GM21390 (cell line): ENCODE measurements at regions not wholly inside any gene's neighbourhood (a gene's known extent, or its start where the extent isn't known, plus 50 kb on each side); places are given as distances from the start of the nearest gene placed in this dataset.
A peak's percentile ranks its signal among the peaks of the same experiment; 100 is the strongest.
"Not testable (repeated sequence)": the region's sequence is repeated elsewhere in the genome, so short reads cannot be mapped to it uniquely, and the experiment has no call there.

Experiments
- ATAC-seq: cut with Tn5 transposase; IDR thresholded peaks from one replicate; pipeline ENCODE4 v1.9.1; 2021; ENCODE audit not compliant: unreplicated experiment

- ATAC-seq = no peak
Observed at GRCh38 chr1:163472651-163473248, 151.0 kb downstream of the NUF2 start.

DNA sequence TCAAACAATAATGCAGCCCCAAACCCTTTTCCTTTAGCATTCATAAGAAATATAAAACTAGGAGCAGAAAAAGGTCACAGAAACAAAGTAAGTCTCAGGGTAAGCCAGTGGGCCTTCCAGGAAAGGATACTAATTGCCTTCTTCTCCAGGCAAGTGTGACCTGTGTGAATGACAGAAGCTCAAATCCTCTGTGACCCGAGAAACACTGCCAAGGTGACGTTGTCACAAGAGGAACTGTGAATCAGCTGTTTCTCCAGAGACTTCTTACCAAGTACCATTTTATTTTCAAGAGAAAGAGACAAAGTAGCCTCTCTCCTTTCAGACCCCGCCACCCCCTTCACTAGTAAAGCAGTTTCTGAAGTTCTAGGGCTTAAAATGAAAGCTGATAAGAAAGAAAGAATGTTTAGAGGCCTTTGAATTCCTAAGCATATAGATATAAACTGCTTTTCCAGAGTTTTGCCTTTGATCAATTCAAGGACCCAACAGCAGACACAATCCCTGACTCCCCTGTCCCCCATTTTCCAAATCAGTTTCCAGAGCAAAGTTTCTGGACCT, 155.6 kb downstream of the NUF2 start:
- ATAC-seq = no peak

- ATAC-seq = not testable (repeated sequence)
Observed at GRCh38 chr1:163498391-163499330, 176.9 kb downstream of the NUF2 start.

- no peak for ATAC-seq
Observed at GRCh38 chr1:163504331-163504978, 182.7 kb downstream of the NUF2 start.

DNA sequence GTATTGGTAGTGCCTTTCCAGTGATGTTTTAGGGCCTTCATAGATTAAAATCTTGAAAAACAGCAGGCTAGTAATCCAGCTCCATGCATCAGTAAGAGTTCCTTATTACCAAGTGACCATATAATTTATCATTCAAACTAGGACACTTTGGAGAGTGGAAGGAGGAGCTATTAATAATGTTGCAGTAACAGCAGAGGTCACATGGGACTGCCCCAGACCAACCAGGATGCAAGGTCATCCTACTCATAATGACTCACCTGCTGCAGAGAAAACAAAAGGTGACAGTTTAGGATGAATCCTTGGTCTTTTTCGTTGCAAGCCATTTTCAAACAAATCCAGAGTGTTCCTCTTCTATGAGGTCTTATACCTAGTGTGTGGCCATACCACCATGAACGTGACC, 187.4 kb downstream of the NUF2 start:
- ATAC-seq = no peak

DNA sequence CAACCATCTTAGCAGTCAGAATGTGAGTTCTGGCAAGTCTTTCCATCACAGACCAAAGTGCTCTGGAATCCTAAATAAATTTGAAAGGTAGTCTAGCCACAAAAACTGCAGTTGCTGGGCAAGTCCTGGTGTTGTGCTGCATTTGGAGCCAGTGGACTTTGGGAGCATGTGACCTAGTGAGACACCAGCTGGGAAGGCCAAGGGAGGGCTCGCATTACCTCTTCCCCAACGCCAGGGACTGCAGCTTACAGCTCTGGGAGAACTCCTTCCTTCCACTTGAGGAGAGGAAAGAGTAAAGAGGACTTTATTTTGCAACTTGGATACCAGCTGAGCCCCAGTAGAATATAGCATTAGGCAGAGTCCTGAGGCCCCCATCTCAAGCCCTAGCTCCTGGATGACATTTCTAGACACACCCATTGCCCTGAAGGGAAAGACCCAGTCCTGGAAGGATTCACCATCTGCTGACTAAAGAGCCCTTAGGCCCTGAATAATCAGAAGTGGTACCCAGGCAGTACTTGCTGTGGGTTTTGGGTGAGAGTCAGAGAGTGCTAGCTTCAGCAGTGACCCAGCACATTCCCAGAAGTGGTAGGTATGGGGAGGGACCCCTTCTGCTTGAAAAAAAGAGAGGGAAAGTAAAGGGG, 190.7 kb downstream of the NUF2 start:
- ATAC-seq = no peak

DNA sequence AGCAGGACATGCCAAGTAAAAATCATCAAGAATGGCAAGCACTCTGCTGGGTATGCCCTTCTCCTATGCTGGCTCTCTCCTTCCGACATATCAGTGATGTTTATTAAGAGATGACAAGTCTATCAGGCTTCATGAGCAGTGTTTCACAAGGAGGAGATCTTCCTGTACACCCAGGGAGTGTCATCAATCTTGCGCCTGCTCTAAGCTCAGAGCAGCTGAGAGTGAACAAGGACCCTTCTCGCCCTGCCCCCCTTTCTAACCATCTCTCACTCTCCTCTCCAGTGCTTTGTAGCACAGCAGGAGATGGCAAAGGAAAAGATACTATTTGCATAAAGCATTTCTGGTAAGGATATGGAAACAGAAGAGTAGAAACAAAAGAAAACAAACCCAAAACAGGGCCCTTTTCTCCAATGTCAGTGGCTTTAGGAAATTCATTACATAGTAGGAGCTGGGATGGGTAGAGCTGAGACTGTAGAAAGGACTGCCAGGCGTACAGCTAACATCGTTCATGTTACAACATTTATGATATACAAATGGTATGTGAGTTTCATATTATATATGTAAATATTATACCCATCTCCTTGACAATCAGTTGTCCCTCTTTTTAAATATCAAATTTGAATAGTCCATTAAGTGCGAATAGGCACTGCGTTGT, 201.7 kb downstream of the NUF2 start:
- ATAC-seq = no peak

GRCh38 chr1:163528710-163529348, 207.1 kb downstream of the NUF2 start:
- peak; percentile 79 for ATAC-seq

DNA sequence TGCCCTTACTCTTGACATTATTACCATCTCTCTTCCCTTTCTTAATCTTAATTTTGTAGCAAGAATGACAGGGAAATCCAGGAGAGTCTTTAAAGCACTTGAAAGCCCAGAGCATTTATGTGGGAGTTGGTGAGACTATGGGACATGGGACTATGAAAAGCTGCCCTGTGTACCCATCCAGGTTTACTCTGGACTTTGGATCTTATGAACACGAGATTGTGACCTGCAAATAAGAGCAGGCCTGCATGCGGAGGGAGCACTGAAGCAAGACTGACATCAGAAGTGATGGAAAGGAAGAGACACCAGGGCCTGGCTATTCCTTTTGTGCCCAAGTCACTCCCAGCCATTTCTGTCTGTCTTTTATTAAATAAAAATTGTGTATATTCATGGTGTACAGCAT, 209.6 kb downstream of the NUF2 start:
- no peak for ATAC-seq

- no peak for ATAC-seq
Observed at GRCh38 chr1:163535401-163535800, 213.6 kb downstream of the NUF2 start.

DNA sequence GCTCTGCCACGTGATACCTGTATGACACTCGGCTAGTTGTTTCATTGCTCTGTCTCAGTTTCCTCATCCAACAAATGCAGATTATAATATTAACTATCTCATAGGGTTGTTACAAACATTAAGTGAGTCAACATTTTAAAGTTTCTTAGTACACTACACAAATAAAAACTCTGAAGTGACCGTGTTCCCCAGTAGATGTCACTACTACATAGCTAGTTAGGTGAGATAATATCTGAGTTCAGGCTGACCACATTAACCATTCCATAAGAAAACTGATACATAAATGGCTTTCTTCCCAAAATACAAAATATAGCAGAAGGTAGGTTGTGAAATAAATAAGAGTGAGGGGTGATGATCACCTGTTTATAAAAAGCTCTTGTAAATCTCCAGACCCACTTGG, 214.1 kb downstream of the NUF2 start:
- no peak for ATAC-seq

GRCh38 chr1:163537809-163538208, 216.1 kb downstream of the NUF2 start:
- no peak for ATAC-seq

DNA sequence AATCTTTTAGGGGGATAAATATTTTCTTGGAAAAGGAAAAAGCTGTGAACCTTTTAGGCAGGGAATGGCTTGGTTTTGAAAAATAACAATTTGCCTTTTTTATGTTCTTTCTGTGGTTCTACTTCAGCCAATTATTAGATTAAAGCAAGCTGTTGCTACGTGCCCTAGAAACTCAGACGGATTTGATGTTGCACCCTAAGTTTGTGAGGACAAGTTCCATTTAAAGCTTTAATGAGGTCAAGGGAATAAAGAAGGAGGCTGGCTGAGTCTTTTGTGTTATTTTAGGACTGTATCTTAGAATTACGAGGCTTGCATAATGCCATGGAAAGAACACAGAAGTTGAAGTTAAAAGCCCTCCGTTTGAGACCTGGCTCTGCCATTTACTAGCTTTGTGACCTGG, 216.9 kb downstream of the NUF2 start:
- no peak for ATAC-seq

- no peak for ATAC-seq
Observed at GRCh38 chr1:163540727-163541126, 219.0 kb downstream of the NUF2 start.

DNA sequence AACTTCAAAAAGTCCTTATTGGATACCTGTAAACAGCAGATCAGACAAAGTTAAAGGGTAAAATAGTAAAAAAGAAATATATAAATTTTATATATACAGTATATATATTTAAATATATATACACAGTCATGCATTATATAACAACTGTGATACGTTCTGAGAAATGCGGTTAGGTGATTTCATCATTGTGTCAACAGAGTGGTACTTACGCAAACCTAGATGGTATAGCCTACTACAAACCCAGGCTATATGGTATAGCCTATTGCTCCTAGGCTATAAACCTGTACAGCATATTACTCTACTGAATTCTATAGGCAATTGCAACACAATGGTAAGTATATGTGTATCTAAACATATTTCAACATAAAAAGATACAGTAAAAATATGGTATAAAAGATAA, 222.7 kb downstream of the NUF2 start:
- no peak for ATAC-seq

DNA sequence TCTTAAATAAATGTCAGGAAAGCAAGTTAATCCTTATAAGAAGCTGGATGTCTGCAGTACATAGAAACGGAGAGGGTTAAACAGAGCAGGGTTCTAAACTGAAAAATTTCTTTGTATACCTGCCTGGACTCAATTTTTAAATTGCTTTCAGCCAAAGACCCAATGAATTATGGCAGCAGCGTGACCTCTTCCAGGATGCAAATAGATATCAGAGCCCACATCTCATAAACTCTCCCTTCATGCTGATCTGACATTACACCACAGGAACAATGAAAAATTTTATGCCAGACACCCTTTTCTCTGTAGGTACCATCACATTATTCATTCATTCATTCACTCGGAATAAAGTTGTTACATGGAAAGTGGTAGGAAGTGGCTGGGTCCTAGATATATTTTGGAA, 236.4 kb downstream of the NUF2 start:
- ATAC-seq = no peak

GRCh38 chr1:163561580-163562295, 240.0 kb downstream of the NUF2 start:
- ATAC-seq = no peak

DNA sequence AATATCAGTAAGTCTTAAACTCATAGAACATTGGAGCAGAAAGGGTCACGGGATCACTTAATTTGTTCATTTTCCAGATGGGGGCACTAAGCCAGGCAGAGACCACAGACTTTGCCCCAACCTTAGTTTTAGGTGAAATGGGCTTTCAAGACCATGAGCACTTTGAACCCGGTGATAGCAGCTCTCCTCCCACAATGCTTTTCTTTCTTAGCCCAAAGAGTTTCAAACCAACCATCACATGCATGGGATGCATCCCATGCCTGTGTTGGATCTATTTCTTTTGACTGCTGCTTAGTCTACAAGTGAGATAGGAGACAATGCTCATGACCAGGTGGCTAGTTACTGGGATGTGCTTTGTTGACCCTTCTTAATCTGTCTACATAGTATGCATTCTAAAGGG, 240.6 kb downstream of the NUF2 start:
- ATAC-seq = no peak

- no peak for ATAC-seq
Observed at GRCh38 chr1:163565166-163565565, 243.4 kb downstream of the NUF2 start.

DNA sequence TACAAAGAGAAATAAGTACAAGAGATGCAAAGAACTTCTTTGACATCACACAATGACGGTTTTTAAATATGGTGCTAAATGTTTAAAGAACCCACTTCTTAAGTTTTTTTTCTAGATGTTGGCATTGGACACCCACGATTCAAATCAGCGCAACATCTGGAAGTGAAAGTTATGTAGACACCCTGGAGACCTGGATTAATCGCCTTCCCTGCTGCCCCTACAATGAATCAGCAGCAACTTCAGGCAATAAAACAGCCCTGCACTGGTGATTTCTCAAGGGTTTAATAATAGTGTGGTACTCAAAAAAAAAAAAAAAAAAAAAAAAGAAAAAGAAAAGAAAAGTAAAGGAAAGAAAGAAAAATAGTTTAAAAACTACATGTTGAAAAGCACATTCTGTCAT, 248.3 kb downstream of the NUF2 start:
- ATAC-seq = no peak
